ENCODE measurements at regions not wholly inside any gene's neighbourhood (a gene's known extent, or its start where the extent isn't known, plus 50 kb on each side); places are given as distances from the start of the nearest gene placed in this dataset.

DNA sequence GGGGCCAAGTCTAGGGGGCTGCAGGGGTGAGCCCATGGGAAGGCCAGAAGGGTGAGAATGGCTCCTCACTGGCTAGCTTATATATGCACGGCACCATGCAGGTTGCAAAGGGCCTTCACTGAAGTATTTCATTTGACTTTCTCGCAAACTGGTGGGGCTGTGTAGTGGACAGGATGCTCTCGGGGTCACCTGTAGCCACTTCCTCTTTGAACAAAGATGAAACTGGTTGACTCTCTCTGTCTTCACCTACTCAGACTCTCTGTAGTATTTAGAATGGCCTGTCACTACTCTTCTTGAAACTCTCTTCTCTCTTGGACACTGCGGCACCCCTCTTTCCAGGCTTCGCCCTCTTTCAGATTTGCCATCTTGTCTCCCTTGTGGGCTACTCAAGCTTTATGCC is 560.5 kb downstream of the PKHD1 start:
- DNase-seq (ENCODE audit: low spot score): no peak
- in situ Hi-C loops (cut with HindIII; ENCODE audit: low sequenced_read_pairs): no loop called here

GRCh38 chr6:51528556-51528955 is 558.9 kb downstream of the PKHD1 start:
- DNase-seq (ENCODE audit: low spot score): no peak
- in situ Hi-C loops (cut with HindIII; ENCODE audit: low sequenced_read_pairs): no loop called here

- in situ Hi-C loops (cut with HindIII; ENCODE audit: low sequenced_read_pairs): no loop called here
- DNase-seq (ENCODE audit: low spot score): no peak
Measured at GRCh38 chr6:51529240-51529639, 558.2 kb downstream of the PKHD1 start.

- in situ Hi-C loops (cut with HindIII; ENCODE audit: low sequenced_read_pairs): no loop called here
- DNase-seq (ENCODE audit: low spot score): peak; percentile 6
Measured at GRCh38 chr6:51531623-51532022, 555.8 kb downstream of the PKHD1 start.

GRCh38 chr6:51533962-51534361 is 553.5 kb downstream of the PKHD1 start:
- in situ Hi-C loops (cut with HindIII; ENCODE audit: low sequenced_read_pairs): no loop called here
- DNase-seq (ENCODE audit: low spot score): no peak

GRCh38 chr6:51535327-51535726 is 552.1 kb downstream of the PKHD1 start:
- in situ Hi-C loops (cut with HindIII; ENCODE audit: low sequenced_read_pairs): no loop called here
- no peak for DNase-seq (ENCODE audit: low spot score)

- in situ Hi-C loops (cut with HindIII; ENCODE audit: low sequenced_read_pairs): no loop called here
- no peak for DNase-seq (ENCODE audit: low spot score)
Measured at GRCh38 chr6:51536728-51537127, 550.7 kb downstream of the PKHD1 start.

- in situ Hi-C loops (cut with HindIII; ENCODE audit: low sequenced_read_pairs): no loop called here
- peak; percentile 18 for DNase-seq (ENCODE audit: low spot score)
Measured at GRCh38 chr6:51541847-51542246, 545.6 kb downstream of the PKHD1 start.

- in situ Hi-C loops (cut with HindIII; ENCODE audit: low sequenced_read_pairs): no loop called here
- DNase-seq (ENCODE audit: low spot score): no peak
Measured at GRCh38 chr6:51542475-51542874, 544.9 kb downstream of the PKHD1 start.

GRCh38 chr6:51550243-51550642 is 537.2 kb downstream of the PKHD1 start:
- no peak for DNase-seq (ENCODE audit: low spot score)
- in situ Hi-C loops (cut with HindIII; ENCODE audit: low sequenced_read_pairs): no loop called here

GRCh38 chr6:51552435-51552834 is 535.0 kb downstream of the PKHD1 start:
- in situ Hi-C loops (cut with HindIII; ENCODE audit: low sequenced_read_pairs): no loop called here
- no peak for DNase-seq (ENCODE audit: low spot score)

- in situ Hi-C loops (cut with HindIII; ENCODE audit: low sequenced_read_pairs): no loop called here
- no peak for DNase-seq (ENCODE audit: low spot score)
Measured at GRCh38 chr6:51553246-51554015, 534.0 kb downstream of the PKHD1 start.

DNA sequence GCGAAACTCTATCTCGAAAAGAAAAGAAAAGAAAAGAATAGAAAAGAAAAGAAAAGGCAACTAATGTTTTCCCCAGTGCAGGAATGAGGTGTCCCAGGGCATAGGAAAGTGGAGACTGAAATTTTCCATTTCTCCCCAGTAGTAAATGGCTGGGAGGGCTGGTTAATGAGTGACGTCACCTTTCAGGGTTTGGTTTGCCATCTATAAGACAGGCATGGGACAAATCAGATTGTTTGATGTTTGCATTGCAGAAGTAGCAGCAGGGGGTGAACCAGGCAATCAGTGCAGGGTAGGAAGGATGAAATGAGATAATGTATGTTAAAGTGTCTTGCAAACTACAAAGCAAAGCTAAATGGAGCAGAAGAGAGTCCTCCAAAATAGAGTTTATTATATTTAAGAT is 533.4 kb downstream of the PKHD1 start:
- in situ Hi-C loops (cut with HindIII; ENCODE audit: low sequenced_read_pairs): no loop called here
- DNase-seq (ENCODE audit: low spot score): no peak

- in situ Hi-C loops (cut with HindIII; ENCODE audit: low sequenced_read_pairs): no loop called here
- DNase-seq (ENCODE audit: low spot score): no peak
Measured at GRCh38 chr6:51559059-51559458, 528.4 kb downstream of the PKHD1 start.

- DNase-seq (ENCODE audit: low spot score): no peak
- in situ Hi-C loops (cut with HindIII; ENCODE audit: low sequenced_read_pairs): no loop called here
Measured at GRCh38 chr6:51562198-51562597, 525.2 kb downstream of the PKHD1 start.
